ENCODE measurements at regions not wholly inside any gene's neighbourhood (a gene's known extent, or its start where the extent isn't known, plus 50 kb on each side); places are given as distances from the start of the nearest gene placed in this dataset.
A peak's percentile ranks its signal among the peaks of the same experiment; 100 is the strongest.

DNA sequence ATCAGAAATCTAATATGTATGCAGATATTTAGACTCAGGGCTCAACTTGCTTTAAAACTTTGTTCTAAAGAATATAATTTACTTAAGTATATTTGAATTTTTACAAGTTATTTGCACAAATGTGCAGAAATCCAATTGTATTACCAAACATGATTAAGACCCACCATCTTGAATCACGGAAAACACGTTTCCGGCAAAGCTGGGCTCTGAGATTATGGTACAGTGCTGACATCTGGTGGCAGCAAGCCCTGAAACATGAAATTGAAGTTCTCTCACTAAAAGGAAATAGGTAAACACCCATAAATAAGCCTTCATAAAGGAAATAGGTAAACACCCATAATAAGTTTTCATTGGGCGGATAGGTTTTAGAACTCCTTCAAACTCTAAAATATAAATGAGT lies 98.3 kb upstream of the MAOA start:
- no peak overlapping the region for H3K9ac ChIP-seq (replicated peaks in 1 of 4; ENCODE audit: extremely low read depth in 1 of 4, low read depth in 3 of 4, low read length in 3 of 4)
- H2BK20ac ChIP-seq (ENCODE audit: low read length) = no peak overlapping the region
- WGBS, 2 experiments (ENCODE audit: extremely low coverage in 1 of 2, insufficient coverage in 1 of 2, insufficient read length in 1 of 2, insufficient replicate concordance in 2 of 2, low coverage in 1 of 2, low lambda C conversion rate in 2 of 2, missing lambda C conversion rate in 1 of 2) = 29% methylated on average over 4 of the region's 4 CpGs; no CpG with 5 or more reads in 1 of the 2 experiments
- no peak overlapping the region for H3K23ac ChIP-seq (ENCODE audit: insufficient read length)
- no peak overlapping the region for H2BK12ac ChIP-seq (ENCODE audit: low read depth, low read length)
- H2BK5ac ChIP-seq (ENCODE audit: low read depth, low read length) = no peak overlapping the region
- no peaks in the 10 kb centered on the region for H3K27me3 ChIP-seq (replicated peaks in 1 of 4; ENCODE audit: control insufficient read depth in 3 of 4, extremely low read depth in 1 of 4, insufficient read depth in 3 of 4, low read length in 3 of 4)
- H3K4me1 ChIP-seq (replicated peaks in 1 of 4; ENCODE audit: control insufficient read depth in 3 of 4, insufficient read depth in 4 of 4, low read length in 3 of 4) = no peaks in the 10 kb centered on the region
- H3K23me2 ChIP-seq (ENCODE audit: low read depth, low read length) = no peaks in the 10 kb centered on the region
- CTCF ChIA-PET (ENCODE audit: partially characterized antibody) = interaction anchor here (0.8 to 1.9 kb wide), 3 partner anchors 59 to 208 kb away, joined by 3 to 20 read pairs (median 3); no protein-coding TSS in a partner anchor
- H3K18ac ChIP-seq (ENCODE audit: extremely low read depth, low read length) = no peak overlapping the region
- FAIRE-seq = peak; percentile 78
- H3K36me3 ChIP-seq (ENCODE audit: control insufficient read depth in 2 of 4, insufficient read depth in 4 of 4, low read length in 3 of 4) = no peaks in the 10 kb centered on the region
- no peak overlapping the region for H2BK15ac ChIP-seq (ENCODE audit: low read length)
- H4K91ac ChIP-seq (replicated peaks; ENCODE audit: insufficient read length, low read length) = no peak overlapping the region
- H2AK5ac ChIP-seq (ENCODE audit: low read depth, low read length) = no peak overlapping the region
- no peaks in the 10 kb centered on the region for H3K79me1 ChIP-seq (ENCODE audit: low read depth, low read length)
- H3K27ac ChIP-seq (ENCODE audit: low read depth, low read length) = no peak overlapping the region
- no peak overlapping the region for H3K56ac ChIP-seq (replicated peaks; ENCODE audit: insufficient read length, low read depth, low read length)
- H4K5ac ChIP-seq (ENCODE audit: insufficient read length, low read depth, low read length) = no peak overlapping the region
- no peaks in the 10 kb centered on the region for H3K9me3 ChIP-seq (ENCODE audit: insufficient read depth in 2 of 2, low read depth in 1 of 2, low read length in 1 of 2)
- no peak overlapping the region for H3K4ac ChIP-seq (replicated peaks; ENCODE audit: insufficient read length, low read depth, low read length)
- H3K14ac ChIP-seq (ENCODE audit: insufficient read length) = no peak overlapping the region
- no peak for DNase-seq (ENCODE audit: low read depth in 1 of 2, low spot score in 2 of 2)
- no peak overlapping the region for H4K8ac ChIP-seq (ENCODE audit: extremely low read depth, insufficient read depth, low read length)
- no peaks in the 10 kb centered on the region for H4K20me1 ChIP-seq (replicated peaks in 1 of 2; ENCODE audit: control insufficient read depth in 1 of 2, insufficient read depth in 2 of 2, low read length in 2 of 2)
- H3K79me2 ChIP-seq (ENCODE audit: control insufficient read depth in 1 of 2, insufficient read depth in 2 of 2, low read length in 2 of 2) = no peaks in the 10 kb centered on the region
- no peak overlapping the region for H3K4me3 ChIP-seq (ENCODE audit: extremely low read depth in 1 of 4, insufficient read depth in 2 of 4, low read depth in 3 of 4, low read length in 4 of 4)
- no peak overlapping the region for H3K4me2 ChIP-seq (ENCODE audit: insufficient read depth in 1 of 2, low read depth in 2 of 2, low read length in 2 of 2)
- POLR2A ChIA-PET (ENCODE audit: partially characterized antibody) = no interaction called here
- no peak overlapping the region for H2BK120ac ChIP-seq (replicated peaks; ENCODE audit: low read depth, low read length)
- no peak overlapping the region for H2AFZ ChIP-seq (ENCODE audit: low read length)
- no peak for TF ChIP-seq RXRA (IDR thresholded peaks at IDR 0.05; ENCODE audit: insufficient read depth, low read depth, low read length)
- TF ChIP-seq KDM4A (IDR thresholded peaks at IDR 0.05; ENCODE audit: low read depth, low read length, severe bottlenecking) = no peak
- TF ChIP-seq, protein P1, sequence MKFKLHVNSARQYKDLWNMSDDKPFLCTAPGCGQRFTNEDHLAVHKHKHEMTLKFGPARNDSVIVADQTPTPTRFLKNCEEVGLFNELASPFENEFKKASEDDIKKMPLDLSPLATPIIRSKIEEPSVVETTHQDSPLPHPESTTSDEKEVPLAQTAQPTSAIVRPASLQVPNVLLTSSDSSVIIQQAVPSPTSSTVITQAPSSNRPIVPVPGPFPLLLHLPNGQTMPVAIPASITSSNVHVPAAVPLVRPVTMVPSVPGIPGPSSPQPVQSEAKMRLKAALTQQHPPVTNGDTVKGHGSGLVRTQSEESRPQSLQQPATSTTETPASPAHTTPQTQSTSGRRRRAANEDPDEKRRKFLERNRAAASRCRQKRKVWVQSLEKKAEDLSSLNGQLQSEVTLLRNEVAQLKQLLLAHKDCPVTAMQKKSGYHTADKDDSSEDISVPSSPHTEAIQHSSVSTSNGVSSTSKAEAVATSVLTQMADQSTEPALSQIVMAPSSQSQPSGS (IDR thresholded peaks at IDR 0.05; ENCODE audit: low read length) = no peak
- TF ChIP-seq POLR2A (IDR thresholded peaks at IDR 0.05; ENCODE audit: control extremely low read depth in 1 of 2, low read depth in 2 of 2, low read length in 2 of 2) = no peak
- TF ChIP-seq SUZ12 (IDR thresholded peaks at IDR 0.05; ENCODE audit: low read length) = no peak
- no peak for TF ChIP-seq TEAD4 (IDR thresholded peaks at IDR 0.05; ENCODE audit: low read depth, low read length)
- no peak for TF ChIP-seq TAF7 (optimal IDR thresholded peaks at IDR 0.05; ENCODE audit: borderline replicate concordance, low read depth, low read length)
- no peak for TF ChIP-seq CBX8 (IDR thresholded peaks at IDR 0.05; ENCODE audit: borderline replicate concordance, low read depth, low read length)
- TF ChIP-seq RAD21 (IDR thresholded peaks at IDR 0.05 in 1 of 2, conservative IDR thresholded peaks at IDR 0.05 in 1 of 2; ENCODE audit: low read depth in 2 of 2, low read length in 2 of 2) = peak; percentile 82 to 85
- TF ChIP-seq NRF1 (IDR thresholded peaks at IDR 0.05; ENCODE audit: low read depth, low read length) = no peak
- 0 out of 2 replicates have a peak, but pooled peaks have one; percentile 47 for TF ChIP-seq YY1 (IDR thresholded peaks at IDR 0.05; ENCODE audit: low read depth, low read length)
- no peak for TF ChIP-seq POU5F1 (IDR thresholded peaks at IDR 0.05; ENCODE audit: low read depth, low read length)
- no peak for TF ChIP-seq ASH2L (IDR thresholded peaks at IDR 0.05; ENCODE audit: low read length)
